GM19467 (cell line): ENCODE measurements at regions not wholly inside any gene's neighbourhood (a gene's known extent, or its start where the extent isn't known, plus 50 kb on each side); places are given as distances from the start of the nearest gene placed in this dataset.
"Not testable (repeated sequence)": the region's sequence is repeated elsewhere in the genome, so short reads cannot be mapped to it uniquely, and the experiment has no call there.

Experiments used
- ATAC-seq: cut with Tn5 transposase; IDR thresholded peaks from one replicate; pipeline ENCODE4 v1.9.1; 2021; ENCODE audit warnings: mild to moderate bottlenecking, moderate library complexity; ENCODE audit not compliant: unreplicated experiment

DNA sequence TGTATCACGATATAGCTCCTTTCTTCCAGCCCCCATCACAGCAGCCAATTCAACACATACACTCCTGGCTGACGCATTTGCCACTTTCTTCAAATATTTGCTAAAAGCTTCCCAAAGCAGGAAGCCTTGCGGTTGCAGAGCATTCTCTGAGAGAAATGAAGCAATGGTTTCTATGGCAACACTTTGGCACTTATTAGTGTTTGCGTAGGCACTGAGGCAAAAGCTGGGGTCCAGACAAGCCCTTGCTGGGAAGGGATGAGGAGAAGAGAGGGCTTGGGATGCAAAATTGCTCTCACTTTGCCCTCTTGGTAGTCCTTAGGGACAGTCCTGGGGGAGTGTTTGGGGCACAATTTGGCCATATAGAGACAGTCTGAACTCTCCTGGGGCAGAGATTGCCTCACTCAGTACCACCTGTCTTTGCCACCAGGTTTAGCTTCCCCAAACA, 55.0 kb upstream of the PAK3 start:
- ATAC-seq, result no peak

DNA sequence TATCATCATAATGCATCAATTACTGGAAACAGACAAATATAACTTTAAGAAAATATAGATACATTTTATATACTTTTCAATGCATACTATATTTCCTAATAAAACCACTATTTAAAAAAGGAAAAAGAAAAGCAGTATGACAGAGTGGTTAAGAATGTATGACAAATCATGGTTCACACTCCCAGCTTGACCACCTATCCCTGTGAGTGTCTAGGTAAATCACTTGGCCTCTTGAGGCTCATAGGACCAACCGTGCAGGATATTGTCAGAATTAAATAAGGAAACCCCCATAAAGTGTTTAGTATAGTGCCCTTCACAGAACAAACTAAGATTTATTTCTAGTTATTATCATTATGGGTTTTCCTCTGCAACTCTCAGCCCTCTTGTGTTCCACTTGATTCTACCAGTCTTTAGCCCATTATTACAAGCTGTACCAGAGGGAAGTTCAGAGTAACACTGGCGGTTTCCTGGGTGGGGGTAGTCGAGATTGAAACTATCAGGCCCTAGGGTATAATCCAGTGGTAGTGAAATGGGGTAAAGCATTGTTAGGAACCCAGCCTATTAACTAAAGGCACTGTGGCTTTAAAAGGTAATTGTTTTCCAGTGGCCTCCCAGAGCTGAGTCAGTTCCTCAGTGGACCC, 55.5 kb upstream of the PAK3 start:
- no peak for ATAC-seq

DNA sequence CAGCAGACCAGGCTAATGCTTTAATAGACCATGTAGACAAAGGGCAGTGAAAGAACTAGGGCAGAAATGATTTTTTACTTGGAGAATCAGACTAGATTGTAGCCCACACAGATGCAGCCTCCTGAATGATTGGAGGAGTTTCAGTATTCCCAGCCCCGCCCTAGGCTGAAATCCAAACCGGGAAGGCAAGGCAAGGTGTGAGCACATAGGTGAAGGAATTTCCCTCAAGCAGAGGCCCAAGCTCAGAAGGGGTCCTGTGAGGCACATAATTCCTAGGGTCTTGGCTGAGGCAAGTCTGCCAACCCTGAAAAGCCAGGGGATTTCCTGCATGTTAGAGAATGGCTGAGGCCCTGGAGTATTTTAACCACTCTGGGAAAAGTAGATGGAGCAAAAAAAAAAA, 56.4 kb upstream of the PAK3 start:
- ATAC-seq, result no peak

DNA sequence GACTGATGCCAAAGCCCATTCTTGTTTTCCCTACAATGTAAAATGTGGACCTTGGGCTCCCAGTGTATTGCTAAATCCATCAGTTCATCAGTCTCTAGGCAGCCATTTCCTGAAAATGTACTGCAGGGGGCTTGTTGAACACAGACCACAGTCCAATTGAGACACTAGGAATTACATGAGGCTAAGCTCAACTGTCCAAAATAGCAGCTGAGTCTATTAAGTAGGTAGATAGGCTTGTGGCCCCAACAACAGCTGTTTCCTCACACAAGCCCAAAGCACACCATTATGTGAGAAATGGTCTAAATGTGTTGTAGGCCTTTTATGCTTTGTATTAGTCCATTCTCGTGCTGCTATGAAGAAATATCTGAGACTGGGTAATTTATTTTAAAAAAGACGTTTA, 60.0 kb upstream of the PAK3 start:
- no peak for ATAC-seq

DNA sequence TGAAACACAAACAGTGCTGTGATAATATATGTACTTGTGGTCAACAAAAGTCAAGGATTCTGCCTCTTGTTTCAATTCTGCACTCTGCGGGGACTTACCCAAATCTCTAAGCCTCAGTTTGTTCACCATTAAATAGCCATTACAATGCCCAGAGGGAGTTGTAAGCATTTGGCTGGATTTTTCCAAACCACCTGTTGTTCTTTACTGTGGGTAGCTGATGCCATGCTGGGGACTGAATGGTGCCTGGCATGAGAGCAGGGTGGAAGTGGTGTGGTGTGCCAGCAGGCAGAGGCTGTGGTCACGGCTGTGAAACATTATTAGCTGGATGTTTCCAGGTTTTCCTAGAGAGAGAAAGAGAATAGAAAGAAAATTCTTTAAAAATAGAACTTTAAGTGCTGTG, 60.7 kb upstream of the PAK3 start:
- no peak for ATAC-seq

DNA sequence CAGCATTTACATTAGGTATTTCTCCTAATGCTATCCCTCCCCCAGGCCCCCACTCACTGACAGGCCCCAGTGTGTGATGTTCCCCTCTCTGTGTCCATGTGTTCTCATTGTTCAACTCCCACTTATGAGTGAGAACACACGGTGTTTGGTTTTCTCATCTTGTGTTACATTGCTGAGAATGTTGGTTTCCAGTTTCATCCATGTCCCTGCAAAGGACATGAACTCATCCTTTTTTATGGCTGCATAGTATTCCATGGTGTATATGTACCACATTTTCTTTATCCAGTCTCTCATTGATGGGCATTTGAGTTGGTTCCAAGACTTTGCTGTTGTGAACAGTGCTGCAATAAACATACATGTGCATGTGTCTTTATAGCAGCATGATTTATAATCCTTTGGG, 73.0 kb upstream of the PAK3 start:
- ATAC-seq, result not testable (repeated sequence)

DNA sequence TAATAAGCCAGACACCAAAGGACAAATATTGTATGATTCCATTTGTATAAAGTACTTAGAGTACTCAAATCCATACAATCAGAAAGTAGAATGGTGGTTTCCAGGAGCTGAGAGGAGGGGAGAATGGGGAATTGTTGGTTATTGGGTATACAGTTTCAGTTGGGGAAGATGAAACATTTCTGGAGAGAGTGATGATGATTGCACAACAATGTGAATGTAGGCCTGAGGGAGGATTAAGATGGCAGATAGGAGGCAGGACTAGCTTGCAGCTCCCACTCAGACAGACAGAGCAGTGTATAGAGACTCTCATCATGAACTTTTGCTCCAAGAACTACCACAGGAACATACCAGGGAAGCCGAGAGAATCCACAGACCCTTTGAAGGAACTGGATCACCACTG, 75.7 kb upstream of the PAK3 start:
- no peak for ATAC-seq

DNA sequence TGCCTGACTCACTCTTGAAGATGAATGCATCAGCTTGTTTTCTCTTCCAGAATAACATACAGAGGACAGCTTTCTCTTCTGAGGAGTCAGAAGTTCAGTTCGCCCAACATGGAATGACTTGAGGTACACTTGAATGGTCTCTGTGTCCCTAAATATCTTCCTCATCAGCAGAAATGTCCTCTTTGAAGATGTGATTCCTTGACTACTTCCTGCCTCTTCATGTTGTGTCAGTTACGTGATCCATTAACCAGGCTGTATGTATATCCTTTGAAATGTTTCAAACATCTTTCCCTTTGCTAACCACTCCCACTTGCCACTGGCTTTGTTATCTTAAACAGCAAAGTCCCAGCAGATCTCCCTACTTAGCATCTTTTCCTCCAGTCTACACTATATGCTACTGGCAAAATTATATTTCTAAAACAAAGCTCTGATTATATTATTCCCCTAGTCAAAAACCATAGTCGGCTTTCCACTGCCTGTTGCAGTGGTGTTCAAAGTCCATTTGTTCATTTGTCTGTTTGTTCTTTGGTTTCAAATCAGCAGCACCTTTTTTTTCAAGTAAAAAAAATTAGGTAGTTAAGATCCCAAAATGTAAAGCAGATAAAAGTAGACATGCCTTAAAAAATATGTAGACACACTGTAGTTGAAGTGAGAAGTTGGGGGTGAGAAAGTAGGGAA, 82.1 kb upstream of the PAK3 start:
- ATAC-seq, result no peak

DNA sequence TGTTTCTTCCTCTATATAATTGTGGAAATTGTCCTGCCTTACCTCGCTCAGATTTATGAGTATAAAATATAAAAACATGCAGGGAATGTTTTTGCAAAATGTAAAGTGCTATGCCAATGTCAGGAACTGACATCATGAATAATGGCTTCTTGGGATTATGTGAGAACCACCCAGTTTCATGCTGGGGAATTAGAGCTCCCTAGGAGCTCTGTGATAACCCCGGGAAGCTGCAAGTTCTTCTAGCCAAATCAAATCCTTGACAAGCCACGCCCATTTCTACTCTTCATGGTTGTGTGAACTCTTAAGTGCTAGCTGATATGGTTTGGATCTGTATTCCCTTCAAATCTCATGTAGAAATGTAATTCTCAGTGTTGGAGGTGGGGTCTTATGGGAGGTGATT, 85.9 kb upstream of the PAK3 start:
- ATAC-seq, result no peak

DNA sequence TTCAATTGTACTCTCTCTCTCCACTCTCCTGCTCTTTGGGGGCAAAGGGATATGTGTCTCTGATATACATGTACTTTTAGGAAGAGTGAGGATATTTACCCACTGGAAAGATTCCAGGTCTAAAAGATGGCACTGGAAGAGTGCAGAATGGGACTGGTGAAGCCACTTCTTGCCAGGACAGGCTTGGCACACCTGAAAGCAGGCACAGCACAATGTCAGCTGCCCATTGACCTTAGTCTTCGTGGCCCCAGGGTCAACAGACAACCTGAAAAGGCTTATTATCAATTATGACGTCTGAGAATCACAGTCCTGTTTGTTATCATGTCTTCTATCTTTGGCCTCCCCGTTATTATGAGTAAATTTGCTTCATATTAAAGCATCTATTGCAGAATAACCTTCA, 86.7 kb upstream of the PAK3 start:
- no peak for ATAC-seq

DNA sequence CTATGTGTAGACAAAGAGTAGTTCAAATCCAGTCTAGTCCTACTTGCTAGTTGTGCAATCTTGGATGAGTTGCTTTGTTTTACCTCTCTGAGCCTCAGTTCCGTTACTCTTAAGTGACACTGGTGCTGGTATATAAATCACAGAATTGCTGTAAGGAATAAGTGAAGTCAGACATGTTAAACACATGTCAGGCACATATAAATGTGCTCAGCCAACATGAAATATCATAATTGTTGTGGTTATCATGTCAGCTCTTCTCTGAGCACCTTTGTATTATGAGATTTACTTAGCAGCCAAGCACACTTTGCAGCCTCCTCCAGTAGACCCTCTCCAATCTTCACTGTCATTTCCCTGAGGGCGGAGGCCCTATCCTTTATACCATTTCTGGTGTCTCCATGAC, 87.9 kb upstream of the PAK3 start:
- ATAC-seq, result no peak

DNA sequence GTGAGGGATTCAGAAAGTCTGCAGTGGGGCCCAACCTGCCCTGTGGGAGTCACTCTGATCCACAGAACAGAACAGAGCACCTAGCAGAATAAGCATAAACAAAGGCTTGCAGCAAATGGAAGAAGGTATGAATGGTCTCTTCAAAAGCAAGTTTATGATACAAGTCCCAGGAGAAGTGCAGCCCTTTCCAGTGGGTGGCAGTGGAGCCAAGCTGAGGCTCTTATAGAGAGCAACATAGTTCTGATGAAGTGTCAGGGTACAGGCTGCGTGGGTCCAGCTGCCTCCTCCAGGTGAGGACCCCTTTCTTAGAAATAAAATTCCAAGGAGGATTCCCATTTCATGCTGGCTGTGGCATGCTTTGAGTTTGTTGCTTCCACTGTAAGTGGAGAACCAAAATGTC, 88.8 kb upstream of the PAK3 start:
- ATAC-seq, result no peak

DNA sequence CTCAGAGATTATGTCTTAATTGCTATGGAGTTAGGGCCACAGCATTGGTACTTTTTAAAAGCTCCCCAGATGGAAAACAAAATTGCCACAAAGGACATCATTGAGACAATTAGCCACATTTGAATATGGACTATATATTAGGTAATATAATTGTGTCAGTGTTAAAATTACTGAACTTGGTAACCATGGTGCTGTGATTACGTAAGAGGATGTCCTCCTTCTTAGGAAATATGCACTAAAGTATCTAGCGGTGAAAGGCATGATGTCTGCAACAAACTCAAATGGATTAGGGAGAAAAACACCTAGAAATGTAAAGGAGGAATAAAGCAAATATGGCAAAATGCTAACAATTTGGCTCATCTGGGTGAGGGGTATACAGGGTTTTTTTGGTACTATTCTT, 89.9 kb upstream of the PAK3 start:
- no peak for ATAC-seq

DNA sequence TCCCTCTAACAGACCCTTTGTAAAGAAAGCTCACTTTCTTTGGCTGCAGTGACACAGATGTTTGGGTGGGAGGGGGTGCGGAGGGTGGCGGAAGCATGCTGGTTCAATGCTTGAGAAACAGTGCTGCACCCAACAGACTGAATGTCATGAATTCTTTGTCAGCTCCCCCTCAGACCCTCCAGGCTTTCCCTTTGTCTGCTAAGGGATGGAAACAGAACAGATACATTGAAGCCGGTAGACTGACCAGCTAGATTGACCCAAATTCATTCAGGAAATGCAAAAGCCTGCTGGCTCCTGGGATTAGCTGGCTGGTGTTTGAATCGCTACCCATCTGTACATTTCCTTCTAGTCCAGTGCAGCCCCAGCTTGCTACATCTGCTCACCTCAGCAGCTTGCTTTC, 90.8 kb upstream of the PAK3 start:
- ATAC-seq, result no peak

DNA sequence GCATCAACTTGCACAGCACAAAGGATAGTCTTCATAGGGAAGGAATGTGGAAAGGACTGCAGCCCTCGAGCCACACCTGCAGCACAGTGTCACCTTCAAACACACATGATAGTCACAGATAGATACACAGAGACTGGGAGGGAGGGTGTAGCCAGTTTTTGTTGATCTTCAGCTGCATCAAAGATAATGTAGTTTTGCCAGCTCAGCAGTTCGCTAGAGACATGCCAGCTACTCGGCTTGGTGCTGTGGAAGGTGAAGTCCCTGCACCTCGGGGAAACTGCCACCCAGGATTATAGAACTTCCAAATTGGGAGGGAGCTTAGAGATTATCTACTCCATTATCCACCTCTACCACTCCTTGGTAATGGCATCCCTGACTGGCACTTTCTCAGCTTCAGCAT, 92.9 kb upstream of the PAK3 start:
- ATAC-seq, result no peak

DNA sequence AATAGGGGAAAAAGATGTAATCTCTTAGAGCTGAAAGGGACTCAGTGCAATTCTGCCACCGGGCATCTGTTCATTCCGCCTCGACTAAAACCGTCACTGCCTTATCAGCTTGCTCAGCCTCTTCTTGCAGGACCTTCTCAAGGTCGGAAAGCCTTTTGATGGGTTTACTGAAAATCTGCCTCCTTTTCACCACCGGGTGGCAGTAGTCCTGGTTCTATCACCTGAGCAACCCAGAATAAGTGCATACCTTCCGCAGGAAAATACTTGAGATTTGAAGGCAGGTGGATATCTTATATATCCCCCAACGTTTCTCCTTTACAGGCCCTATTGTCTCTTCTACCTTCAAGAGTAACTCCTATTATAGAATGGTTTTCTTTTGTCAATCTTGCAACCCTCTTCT, 103.4 kb upstream of the PAK3 start:
- no peak for ATAC-seq

DNA sequence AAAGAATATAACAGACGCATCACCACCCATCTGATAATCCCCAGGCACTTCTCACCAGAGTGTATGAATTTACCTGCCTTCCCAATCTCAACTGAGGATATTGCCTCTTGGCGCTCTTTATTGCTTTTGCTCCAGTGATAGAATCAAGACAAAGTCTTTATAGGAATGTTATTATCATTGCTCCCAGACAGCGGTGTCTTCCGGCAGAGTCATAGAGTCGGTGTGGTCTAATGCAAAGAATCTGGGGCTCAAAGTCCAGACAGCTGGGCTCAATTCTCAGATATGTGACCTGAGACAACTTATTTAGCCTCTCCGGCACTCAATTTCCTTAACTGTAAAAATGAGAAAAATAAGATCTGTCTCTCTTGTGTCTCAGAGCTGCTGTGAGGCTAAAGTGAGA, 106.1 kb upstream of the PAK3 start:
- no peak for ATAC-seq

DNA sequence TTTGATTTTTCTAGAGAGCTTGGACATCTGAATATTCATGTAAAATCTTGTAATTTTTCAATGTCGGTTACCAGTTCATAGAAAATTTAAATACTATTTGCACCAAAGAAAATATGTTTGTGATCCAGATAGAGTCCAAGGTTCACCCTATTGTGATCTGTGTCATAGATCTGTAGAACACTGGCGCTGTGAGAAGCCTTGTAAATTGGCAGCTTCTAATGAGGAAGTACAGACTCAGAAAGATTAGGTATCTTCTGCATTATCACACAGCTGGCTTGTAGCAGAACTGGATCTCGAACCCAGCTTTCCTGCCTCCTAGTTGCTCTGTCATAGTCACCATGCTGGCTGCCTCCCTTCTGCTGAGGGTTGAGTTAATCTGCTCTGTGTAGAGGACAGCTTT, 106.5 kb upstream of the PAK3 start:
- no peak for ATAC-seq

DNA sequence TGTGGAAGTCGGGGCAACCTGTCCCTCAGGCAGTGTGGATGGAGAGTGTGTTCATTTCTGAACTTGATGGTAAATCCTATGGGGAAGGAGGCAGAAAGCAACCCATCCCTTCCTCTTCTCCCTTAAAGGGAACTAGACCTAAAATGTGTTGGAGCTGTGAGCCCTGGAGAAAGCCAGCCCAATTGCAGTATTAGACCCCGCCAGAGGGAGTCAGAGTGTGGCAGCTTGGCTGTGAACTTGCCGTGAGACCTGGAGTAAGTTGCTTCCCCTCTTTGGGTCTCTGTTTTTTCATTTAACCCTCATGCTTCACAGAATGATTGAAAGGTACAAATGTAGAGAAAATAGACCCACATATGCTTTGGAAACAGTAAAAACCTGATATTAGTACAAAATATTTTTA, 108.7 kb upstream of the PAK3 start:
- no peak for ATAC-seq

DNA sequence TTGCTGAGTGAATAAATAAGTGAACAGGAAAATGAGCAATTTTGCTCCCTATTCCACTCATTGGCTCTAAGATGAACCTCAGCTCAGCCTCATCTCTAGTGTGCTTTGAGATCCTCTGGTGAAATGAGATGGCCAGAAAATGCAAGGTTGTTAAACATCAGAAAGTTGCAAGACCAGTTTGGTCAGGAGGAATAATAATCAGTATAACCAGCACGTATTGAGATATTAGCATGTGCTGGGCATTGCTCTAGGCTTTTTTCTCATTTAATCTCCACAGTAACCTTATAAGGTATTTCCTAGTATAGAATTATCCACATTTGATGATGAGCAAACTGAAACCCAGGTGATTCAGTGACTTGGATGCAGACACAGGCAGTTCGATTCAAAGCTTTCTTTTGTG, 110.5 kb upstream of the PAK3 start:
- ATAC-seq, result no peak

DNA sequence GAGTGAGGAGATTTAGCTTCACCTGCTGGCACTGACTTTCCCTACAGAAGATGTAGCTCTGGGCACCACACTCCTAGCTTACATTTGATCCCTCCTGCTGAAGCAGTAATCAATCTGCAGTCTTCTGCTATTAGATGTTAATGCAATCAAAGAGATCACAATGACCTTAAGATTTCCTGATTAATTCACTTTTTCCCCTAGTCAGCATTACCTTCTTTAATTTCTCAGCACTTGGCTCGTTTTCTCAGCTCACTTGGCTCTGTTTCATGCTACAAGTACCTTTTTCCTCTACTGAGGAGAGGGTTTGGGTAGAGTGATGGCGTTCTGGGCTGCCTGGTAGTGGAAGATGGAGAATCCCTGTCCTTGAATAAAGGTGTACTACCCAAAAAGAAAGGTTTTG, 113.0 kb upstream of the PAK3 start:
- no peak for ATAC-seq

DNA sequence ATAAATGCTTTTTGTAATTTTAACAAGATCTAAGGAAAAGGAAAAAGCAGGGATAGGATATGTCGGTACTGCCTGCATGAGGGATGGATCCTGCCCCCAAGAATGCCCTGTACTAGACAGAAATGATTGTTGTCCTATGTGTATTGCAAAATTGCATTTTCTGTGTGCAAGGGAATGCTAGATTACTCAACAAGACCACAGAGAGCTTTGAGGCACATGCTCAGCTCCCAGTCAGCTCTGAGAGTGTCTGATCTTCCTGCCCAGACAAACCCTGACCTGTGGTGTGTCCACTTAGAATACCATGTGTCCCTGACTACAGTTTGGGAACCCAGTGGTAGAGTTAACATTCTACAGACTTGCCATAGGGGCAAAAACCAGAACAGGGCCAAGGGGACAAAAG, 129.2 kb upstream of the PAK3 start:
- no peak for ATAC-seq

DNA sequence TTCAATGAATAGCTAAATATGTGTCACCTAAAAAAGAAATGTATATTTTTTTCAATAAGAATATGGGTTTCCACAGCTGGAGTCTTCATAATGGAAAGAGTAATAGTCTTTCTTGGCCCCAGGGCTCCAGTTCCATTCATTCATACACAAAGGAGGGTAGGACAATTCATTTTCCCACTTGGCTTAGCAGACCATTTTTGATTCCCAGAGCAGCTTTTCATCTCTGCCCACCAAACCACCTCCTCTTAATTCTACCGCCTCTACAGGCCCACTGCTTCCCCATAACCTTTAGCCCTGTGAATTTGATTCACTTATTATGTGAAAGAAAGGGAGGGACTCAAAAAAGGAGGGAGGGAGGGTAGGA, 129.9 kb upstream of the PAK3 start:
- ATAC-seq, result no peak
